ENCODE measurements at regions not wholly inside any gene's neighbourhood (a gene's known extent, or its start where the extent isn't known, plus 50 kb on each side); places are given as distances from the start of the nearest gene placed in this dataset.

DNA sequence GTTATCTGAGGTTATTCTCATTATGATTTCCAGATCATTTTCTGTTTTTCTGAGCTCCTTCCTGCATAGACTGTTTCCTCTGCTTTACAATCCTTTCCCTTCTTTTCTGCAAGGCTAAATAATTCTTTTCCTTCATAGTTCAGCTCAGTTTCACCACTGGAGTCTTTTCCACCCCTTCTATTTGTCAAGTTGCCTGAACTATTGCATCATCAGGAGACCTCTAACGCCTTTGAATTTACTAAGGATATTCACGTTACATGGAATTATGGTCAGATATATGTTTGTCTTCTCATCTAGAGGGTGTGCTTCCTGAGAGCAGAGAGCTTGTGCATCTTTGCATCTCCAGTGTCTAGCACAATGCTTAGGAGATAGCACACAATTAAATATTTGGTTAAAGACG is 140.4 kb upstream of the CA10 start:
- no peaks in the 10 kb centered on the region for H3K4me1 Mint-ChIP-seq
- Histone ChIP-seq H3K4me3 (replicated peaks in 1 of 3; ENCODE audit: low read depth in 2 of 3, low read length in 3 of 3) (no peak overlapping the region), H3K9me3 (replicated peaks in 1 of 2; ENCODE audit: control insufficient read depth in 1 of 2, insufficient read depth in 1 of 2, low read length in 2 of 2) (no peaks in the 10 kb centered on the region), H3K4me1 (ENCODE audit: control insufficient read depth in 1 of 2, insufficient read depth in 2 of 2, low read length in 2 of 2) (no peaks in the 10 kb centered on the region), H3K4me2 (replicated peaks; ENCODE audit: extremely low read depth, low read length, poor library complexity, severe bottlenecking) (no peak overlapping the region), H3K27me3 (ENCODE audit: control insufficient read depth in 2 of 2, insufficient read depth in 2 of 2, low read length in 2 of 2) (no peaks in the 10 kb centered on the region), H3K27ac (ENCODE audit: low read depth in 1 of 2, low read length in 2 of 2) (no peak overlapping the region), H3K9ac (ENCODE audit: insufficient read depth, low read length, poor library complexity, severe bottlenecking) (no peak overlapping the region), H3K79me2 (ENCODE audit: insufficient read depth, low read length) (no peaks in the 10 kb centered on the region), H3K36me3 (replicated peaks in 1 of 2; ENCODE audit: control insufficient read depth in 1 of 2, insufficient read depth in 2 of 2, low read length in 2 of 2) (no peaks in the 10 kb centered on the region), H4K20me1 (ENCODE audit: insufficient read depth, low read length) (no peaks in the 10 kb centered on the region), H2AFZ (ENCODE audit: insufficient read depth, low read depth, low read length, poor library complexity, severe bottlenecking) (no peak overlapping the region)
- WGBS (ENCODE audit: insufficient coverage) = 83% methylated on average over 1 of the region's 3 CpGs
- TF ChIP-seq, protein P1, sequence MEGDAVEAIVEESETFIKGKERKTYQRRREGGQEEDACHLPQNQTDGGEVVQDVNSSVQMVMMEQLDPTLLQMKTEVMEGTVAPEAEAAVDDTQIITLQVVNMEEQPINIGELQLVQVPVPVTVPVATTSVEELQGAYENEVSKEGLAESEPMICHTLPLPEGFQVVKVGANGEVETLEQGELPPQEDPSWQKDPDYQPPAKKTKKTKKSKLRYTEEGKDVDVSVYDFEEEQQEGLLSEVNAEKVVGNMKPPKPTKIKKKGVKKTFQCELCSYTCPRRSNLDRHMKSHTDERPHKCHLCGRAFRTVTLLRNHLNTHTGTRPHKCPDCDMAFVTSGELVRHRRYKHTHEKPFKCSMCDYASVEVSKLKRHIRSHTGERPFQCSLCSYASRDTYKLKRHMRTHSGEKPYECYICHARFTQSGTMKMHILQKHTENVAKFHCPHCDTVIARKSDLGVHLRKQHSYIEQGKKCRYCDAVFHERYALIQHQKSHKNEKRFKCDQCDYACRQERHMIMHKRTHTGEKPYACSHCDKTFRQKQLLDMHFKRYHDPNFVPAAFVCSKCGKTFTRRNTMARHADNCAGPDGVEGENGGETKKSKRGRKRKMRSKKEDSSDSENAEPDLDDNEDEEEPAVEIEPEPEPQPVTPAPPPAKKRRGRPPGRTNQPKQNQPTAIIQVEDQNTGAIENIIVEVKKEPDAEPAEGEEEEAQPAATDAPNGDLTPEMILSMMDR (IDR thresholded peaks at IDR 0.05) = no peak
- no peak overlapping the region for H3K27ac Mint-ChIP-seq
- H3K36me3 Mint-ChIP-seq = no peaks in the 10 kb centered on the region
- peaks cover 0 to 2% (median 0%) of the 10 kb centered on the region in 3 donors for H3K27me3 Mint-ChIP-seq (ENCODE audit: low read depth in 3 of 3)
- H3K9me3 Mint-ChIP-seq = no peaks in the 10 kb centered on the region
- no peak for DNase-seq
- intact Hi-C loops (cut with micrococcal nuclease) = no loop called here
- no peak overlapping the region for H3K4me3 Mint-ChIP-seq

DNA sequence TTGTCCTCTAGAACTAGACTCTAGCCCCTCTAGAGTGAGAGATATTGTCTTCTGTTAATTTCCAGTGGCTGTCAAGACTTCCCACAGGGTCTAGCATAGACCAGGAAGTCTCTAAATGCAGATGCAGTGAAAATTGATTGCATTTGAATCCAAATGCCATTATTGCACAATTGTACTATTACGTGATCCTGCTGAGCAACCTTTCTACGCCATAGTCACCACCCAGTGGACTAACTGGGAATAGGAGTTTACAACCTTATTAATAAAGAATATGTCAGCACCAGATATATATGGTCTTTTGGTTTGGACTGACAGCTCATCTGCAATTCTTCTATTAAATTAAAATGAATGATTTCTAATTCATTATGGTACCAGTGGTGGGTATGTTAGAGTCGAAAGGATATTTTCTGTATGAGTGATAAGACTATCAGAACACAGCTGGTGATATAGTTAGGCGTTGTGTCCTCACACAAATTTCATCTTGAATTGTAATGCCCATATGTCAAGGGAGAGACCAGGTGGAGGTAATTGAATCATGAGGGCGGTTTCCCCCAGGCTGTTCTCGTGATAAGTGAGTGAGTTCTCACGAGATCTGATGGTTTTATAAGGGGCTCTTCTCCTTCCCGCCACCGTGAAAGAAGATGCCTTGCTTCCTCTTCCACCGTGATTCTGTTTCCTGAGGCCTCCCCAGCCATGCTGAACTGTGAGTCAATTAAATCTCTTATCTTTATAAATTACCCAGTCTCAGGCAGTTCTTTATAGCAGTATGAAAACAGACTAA is 138.9 kb upstream of the CA10 start:
- Histone ChIP-seq H3K27me3 (ENCODE audit: control insufficient read depth in 2 of 2, insufficient read depth in 2 of 2, low read length in 2 of 2) (no peaks in the 10 kb centered on the region), H2AFZ (ENCODE audit: insufficient read depth, low read depth, low read length, poor library complexity, severe bottlenecking) (no peak overlapping the region), H3K9me3 (replicated peaks in 1 of 2; ENCODE audit: control insufficient read depth in 1 of 2, insufficient read depth in 1 of 2, low read length in 2 of 2) (no peaks in the 10 kb centered on the region), H3K4me1 (ENCODE audit: control insufficient read depth in 1 of 2, insufficient read depth in 2 of 2, low read length in 2 of 2) (no peaks in the 10 kb centered on the region), H4K20me1 (ENCODE audit: insufficient read depth, low read length) (no peaks in the 10 kb centered on the region), H3K4me2 (replicated peaks; ENCODE audit: extremely low read depth, low read length, poor library complexity, severe bottlenecking) (no peak overlapping the region), H3K79me2 (ENCODE audit: insufficient read depth, low read length) (no peaks in the 10 kb centered on the region), H3K27ac (ENCODE audit: low read depth in 1 of 2, low read length in 2 of 2) (no peak overlapping the region), H3K4me3 (replicated peaks in 1 of 3; ENCODE audit: low read depth in 2 of 3, low read length in 3 of 3) (no peak overlapping the region), H3K36me3 (replicated peaks in 1 of 2; ENCODE audit: control insufficient read depth in 1 of 2, insufficient read depth in 2 of 2, low read length in 2 of 2) (no peaks in the 10 kb centered on the region), H3K9ac (ENCODE audit: insufficient read depth, low read length, poor library complexity, severe bottlenecking) (no peak overlapping the region)
- Mint-ChIP-seq H3K27ac (no peak overlapping the region), H3K9me3 (peaks cover 0 to 2% (median 0%) of the 10 kb centered on the region in 7 donors), H3K4me1 (no peaks in the 10 kb centered on the region), H3K27me3 (ENCODE audit: low read depth in 3 of 3) (peaks cover 0 to 2% (median 0%) of the 10 kb centered on the region in 3 donors), H3K4me3 (no peak overlapping the region), H3K36me3 (no peaks in the 10 kb centered on the region)
- no peak for DNase-seq
- intact Hi-C loops (cut with micrococcal nuclease) = no loop called here
- WGBS (ENCODE audit: insufficient coverage) = 40% methylated on average over 3 of the region's 10 CpGs
- TF ChIP-seq, protein P1 (IDR thresholded peaks at IDR 0.05) = no peak
